DMS79 treated with DMSO at 0.1 percent for 48 hours (cell line): ENCODE measurements at regions not wholly inside any gene's neighbourhood (a gene's known extent, or its start where the extent isn't known, plus 50 kb on each side); places are given as distances from the start of the nearest gene placed in this dataset.
"Not testable (repeated sequence)": the region's sequence is repeated elsewhere in the genome, so short reads cannot be mapped to it uniquely, and the experiment has no call there.

Experiments used
- DNase-seq: peaks from one replicate; lab custom pipeline; 2025; lab: John Stamatoyannopoulos, UW

DNA sequence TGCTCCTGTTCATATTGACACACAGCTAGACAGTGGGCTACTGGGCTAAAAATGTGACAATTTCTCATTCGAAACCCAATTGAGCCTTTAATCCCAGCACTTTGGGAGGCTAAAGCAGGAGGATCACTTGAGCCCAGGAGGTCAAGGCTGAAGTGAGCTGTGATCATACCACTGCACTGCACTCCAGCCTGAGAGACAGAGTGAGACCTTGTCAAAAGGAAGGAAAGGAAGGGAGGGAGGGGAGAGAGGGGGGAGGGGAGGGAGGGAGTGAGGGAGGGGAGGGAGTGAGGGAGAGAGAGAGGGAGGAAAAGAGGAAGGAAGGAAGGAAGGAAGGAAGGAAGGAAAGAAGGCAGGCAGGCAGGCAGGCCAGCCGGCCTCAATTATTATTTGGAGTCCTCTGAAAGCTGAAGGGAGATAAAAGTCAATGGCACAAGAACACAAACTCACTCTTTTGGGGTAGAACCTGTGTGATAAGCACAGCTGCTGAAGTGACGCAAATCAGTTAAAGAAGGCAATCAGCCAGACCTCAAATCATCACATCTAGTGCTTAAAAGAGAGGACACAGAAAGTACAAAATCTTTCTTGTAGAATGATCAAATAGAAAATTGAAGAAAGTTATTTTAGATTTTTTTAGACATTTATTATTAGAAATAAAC lies 98.1 kb downstream of the CCDC71L start:
- DNase-seq, result no peak

GRCh38 chr7:106561666-106562411 lies 99.1 kb downstream of the CCDC71L start:
- no peak for DNase-seq

DNA sequence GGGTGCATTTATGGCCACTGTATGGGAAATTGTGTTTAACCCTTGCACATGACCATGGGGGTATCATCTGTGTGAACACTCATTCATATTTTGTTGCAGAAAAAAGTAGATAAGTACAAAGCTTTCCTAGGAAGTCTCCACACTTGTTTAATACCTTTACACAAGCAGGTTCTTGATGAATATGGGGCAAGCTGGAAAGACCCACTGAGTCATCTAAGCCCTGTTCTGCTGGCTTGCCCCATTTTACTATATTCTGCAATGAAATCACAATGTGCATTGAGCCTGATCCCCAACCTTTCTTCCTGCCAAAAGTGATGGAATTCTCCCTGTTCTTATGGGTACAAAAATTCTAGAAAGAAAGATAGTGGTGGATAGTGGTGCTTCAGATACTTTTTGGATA lies 99.8 kb downstream of the CCDC71L start:
- DNase-seq, result no peak

GRCh38 chr7:106560482-106560881 lies 100.5 kb downstream of the CCDC71L start:
- DNase-seq, result no peak

DNA sequence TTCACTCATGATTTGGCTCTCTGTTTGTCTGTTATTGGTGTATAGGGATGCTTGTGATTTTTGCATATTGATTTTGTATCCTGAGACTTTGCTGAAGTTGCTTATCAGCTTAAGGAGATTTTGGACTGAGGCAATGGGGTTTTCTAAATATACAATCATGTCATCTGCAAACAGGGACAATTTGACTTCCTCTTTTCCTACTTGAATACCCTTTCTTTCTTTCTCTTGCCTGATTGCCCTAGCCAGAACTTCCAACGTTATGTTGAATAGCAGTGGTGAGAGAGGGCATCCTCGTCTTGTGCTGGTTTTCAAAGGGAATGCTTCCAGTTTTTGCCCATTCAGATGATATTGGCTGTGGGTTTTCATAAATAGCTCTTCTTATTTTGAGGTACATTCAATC lies 104.7 kb downstream of the CCDC71L start:
- DNase-seq, result not testable (repeated sequence)

- not testable (repeated sequence) for DNase-seq
Measured at GRCh38 chr7:106554623-106555022, 106.3 kb downstream of the CCDC71L start.

GRCh38 chr7:106553446-106553836 lies 107.5 kb downstream of the CCDC71L start:
- no peak for DNase-seq

DNA sequence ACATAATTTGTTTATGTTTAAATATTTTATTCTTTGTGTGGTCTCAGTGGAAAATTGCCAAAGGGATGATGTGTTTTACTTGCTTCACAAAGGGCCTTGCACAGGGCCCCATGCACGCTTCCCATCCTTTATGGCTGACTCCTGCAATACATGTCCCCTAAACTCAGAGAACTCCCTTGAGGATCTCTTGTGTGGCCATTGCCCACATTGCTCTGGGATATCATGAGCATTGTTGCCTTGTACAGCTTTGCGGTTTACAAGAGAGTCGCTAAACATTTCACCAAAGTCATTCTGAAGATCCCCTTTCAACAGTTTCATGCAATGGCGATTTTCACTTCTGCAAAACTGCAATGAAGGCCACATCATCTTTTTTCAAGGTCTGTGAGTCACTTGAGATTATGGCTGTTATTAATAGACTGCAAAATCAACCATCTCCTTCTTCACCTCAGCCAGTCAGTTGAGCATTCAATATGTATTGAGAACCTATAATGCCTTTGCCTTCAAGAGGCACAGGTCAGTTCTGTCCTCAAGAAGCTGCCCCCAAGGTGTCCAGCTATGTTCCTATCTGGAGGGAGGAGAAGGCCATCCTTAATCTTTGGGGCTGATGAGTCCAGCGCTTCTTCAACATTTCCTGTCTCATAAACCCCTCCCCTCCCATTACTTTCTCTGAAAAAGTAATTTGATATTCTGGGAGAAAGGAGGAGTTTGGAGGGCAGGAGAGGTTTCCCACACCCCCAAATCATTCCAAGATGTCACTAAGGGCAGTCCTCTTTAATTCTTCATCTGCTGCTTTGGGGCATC lies 108.1 kb downstream of the CCDC71L start:
- DNase-seq, result no peak

DNA sequence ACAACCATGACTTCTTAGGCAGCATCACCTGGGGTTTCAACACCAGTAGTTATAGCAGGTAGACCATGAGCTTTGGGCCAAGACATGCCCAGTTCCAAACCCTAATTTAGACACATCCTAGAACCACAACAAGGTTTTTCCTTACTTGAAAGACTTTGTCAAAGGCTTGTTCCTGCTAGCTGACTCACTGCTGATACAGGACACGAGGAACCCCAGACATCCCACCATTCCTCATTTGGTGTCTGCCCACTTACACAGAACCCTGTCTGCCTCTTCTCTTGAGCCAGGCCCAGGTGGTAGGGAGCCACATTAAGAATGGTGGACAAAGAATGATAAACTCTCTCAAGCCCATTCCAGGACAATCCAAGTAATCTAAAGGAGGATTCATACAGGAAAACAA lies 109.0 kb downstream of the CCDC71L start:
- no peak for DNase-seq

- no peak for DNase-seq
Measured at GRCh38 chr7:106548491-106548890, 112.5 kb downstream of the CCDC71L start.

DNA sequence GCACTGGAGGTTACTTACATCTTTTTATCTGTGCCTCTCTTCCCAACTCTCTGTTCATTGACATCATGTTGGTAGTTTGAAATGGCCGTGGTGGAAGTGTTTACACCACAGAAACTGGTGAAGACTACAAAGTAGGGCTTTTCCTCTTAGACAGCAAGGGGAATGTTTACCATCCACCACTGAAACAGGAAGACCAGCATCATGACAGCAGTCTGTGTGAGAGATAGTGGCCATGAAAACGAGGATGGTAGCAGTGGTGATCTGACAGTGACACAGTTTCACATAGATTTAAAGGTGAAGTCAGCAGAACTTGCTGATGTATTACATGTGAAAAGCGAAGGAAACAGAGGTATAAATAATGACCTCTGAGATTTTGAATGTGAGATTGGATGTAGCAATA lies 115.7 kb downstream of the CCDC71L start:
- no peak for DNase-seq

- DNase-seq, result no peak
Measured at GRCh38 chr7:106543221-106543757, 117.7 kb downstream of the CCDC71L start.

DNA sequence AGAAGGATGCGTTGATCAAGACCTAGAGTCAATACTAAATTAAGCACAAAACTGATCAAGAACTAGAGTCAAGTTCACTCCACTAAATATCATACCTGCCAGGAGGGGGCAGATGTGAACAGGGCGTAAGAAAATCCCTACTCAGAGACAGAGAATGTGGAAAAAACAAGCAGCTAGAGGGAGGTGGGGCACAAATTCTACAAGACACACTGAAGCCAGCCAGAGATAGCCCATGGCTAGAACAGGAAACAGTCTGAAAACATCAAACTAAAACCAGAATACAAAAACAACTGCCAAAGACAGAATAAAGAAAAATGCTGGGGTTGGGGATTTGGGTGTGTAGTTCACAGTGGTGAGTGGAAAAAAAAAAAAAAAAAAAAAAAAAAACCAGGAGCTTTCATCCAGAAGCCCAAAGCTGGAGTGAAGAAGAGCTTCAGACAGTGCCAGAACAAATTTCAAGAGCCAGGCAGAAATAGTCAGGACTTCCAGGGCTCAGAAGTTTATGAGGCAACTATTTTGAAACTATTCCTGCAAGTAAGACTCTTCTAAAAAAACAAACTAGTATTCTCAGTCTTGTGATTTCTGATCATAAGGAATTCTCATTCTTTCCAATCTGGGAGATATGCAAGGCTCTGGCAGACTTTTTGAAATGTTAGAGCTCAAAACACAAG lies 118.3 kb downstream of the CCDC71L start:
- DNase-seq, result no peak

- DNase-seq, result no peak
Measured at GRCh38 chr7:106538638-106539037, 122.3 kb downstream of the CCDC71L start.

DNA sequence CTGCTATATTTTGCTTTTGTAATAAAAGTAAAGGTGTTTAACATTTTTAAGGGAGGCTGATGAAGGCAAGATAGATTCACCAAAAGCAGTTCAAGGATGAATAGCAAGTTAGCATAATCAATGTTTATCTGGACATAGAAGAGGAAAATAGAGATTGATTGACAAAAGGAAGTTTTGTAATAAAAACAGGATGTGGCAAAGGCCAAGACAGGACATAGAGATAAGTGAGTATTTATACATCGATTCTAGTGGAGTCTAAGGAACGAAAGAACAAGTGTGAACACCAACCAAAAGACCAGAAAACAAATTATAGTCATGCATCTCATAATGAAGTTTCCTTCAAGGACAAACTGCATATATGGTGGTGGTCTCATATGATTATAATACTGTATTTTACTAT lies 123.8 kb downstream of the CCDC71L start:
- DNase-seq, result no peak

DNA sequence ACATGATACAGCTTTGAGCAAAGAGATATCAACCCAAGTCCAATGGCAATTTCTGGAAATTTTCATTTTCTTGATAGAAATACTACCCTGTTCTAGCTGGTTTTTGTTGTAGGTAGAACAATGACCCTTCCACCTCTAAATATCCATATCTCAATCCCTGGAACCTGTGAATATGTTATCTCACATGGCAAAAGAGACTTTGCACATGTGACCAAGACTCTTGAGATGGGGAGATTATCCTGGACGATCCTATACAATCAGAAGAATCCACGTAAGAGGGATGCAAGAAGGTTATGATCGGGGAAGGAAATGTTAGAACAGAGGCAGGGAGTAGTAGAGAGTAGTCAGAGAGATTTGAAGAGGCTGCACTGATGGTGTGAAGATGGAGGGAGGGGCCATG lies 124.9 kb downstream of the CCDC71L start:
- DNase-seq, result no peak

- no peak for DNase-seq
Measured at GRCh38 chr7:106535234-106535932, 125.6 kb downstream of the CCDC71L start.

- no peak for DNase-seq
Measured at GRCh38 chr7:106534271-106534846, 126.6 kb downstream of the CCDC71L start.

GRCh38 chr7:106530183-106530582 lies 130.8 kb downstream of the CCDC71L start:
- not testable (repeated sequence) for DNase-seq

DNA sequence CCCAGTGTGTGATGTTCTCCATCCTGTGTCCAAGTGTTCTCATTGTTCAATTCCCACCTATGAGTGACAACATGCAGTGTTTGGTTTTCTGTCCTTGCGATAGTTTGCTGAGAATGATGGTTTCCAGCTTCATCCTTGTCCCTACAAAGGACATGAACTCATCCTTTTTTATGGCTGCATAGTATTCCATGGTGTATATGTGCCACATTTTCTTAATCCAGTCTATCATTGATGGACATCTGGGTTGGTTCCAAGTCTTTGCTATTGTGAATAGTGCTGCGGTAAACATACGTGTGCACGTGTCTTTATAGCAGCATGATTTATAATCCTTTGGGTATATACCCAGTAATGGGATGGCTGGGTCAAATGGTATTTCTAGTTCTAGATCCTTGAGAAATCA lies 134.3 kb downstream of the CCDC71L start:
- not testable (repeated sequence) for DNase-seq

DNA sequence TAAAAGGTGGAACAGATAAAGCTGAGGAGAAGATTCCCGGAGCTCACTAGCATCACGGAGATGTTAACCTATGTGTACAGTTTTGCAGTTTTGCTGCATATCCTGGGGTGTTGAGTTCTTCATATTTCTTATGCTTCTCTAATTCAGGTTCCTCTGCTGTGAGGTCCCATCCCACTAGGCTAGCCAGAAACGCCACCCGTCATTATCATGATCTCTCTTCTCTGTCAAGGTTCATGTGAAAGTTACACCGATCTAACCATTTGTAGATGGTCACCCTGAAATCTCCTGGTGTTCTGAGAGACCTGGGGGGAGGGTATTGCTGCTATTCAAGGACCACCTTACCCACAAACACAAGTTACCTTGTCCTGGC lies 136.3 kb downstream of the CCDC71L start:
- DNase-seq, result no peak
